NCI-H128 (cell line): ENCODE measurements at regions not wholly inside any gene's neighbourhood (a gene's known extent, or its start where the extent isn't known, plus 50 kb on each side); places are given as distances from the start of the nearest gene placed in this dataset.

Experiments
- DNase-seq: peaks from one replicate; lab custom pipeline; 2025; ENCODE audit not compliant: unreplicated experiment; lab: John Stamatoyannopoulos, UW

GRCh38 chr7:47221826-47222225 lies 360.1 kb downstream of the TNS3 start:
- DNase-seq: no peak

GRCh38 chr7:47218378-47219176 lies 363.3 kb downstream of the TNS3 start:
- DNase-seq: no peak

- no peak for DNase-seq
Observed at GRCh38 chr7:47217570-47218360, 364.1 kb downstream of the TNS3 start.

GRCh38 chr7:47217086-47217485 lies 364.8 kb downstream of the TNS3 start:
- no peak for DNase-seq

- no peak for DNase-seq
Observed at GRCh38 chr7:47216439-47216838, 365.5 kb downstream of the TNS3 start.

- DNase-seq: no peak
Observed at GRCh38 chr7:47215640-47216039, 366.3 kb downstream of the TNS3 start.

- no peak for DNase-seq
Observed at GRCh38 chr7:47215049-47215448, 366.9 kb downstream of the TNS3 start.

- no peak for DNase-seq
Observed at GRCh38 chr7:47213276-47213675, 368.6 kb downstream of the TNS3 start.

- no peak for DNase-seq
Observed at GRCh38 chr7:47211519-47211973, 370.4 kb downstream of the TNS3 start.

GRCh38 chr7:47210281-47210854 lies 371.5 kb downstream of the TNS3 start:
- DNase-seq: no peak

- DNase-seq: no peak
Observed at GRCh38 chr7:47207956-47208355, 374.0 kb downstream of the TNS3 start.

- no peak for DNase-seq
Observed at GRCh38 chr7:47204709-47205108, 377.2 kb downstream of the TNS3 start.

- no peak for DNase-seq
Observed at GRCh38 chr7:47202146-47202783, 379.6 kb downstream of the TNS3 start.

GRCh38 chr7:47198159-47198558 lies 383.8 kb downstream of the TNS3 start:
- DNase-seq: no peak

GRCh38 chr7:47197486-47197885 lies 384.4 kb downstream of the TNS3 start:
- DNase-seq: no peak

- DNase-seq: no peak
Observed at GRCh38 chr7:47196737-47197136, 385.2 kb downstream of the TNS3 start.

- no peak for DNase-seq
Observed at GRCh38 chr7:47196106-47196645, 385.7 kb downstream of the TNS3 start.

- DNase-seq: no peak
Observed at GRCh38 chr7:47195641-47196040, 386.3 kb downstream of the TNS3 start.

- no peak for DNase-seq
Observed at GRCh38 chr7:47194516-47195057, 387.3 kb downstream of the TNS3 start.

GRCh38 chr7:47192978-47193377 lies 388.9 kb downstream of the TNS3 start:
- no peak for DNase-seq

GRCh38 chr7:47191876-47192291 lies 390.0 kb downstream of the TNS3 start:
- no peak for DNase-seq
